SK-N-SH (cell line): ENCODE measurements at regions not wholly inside any gene's neighbourhood (a gene's known extent, or its start where the extent isn't known, plus 50 kb on each side); places are given as distances from the start of the nearest gene placed in this dataset.

ENCODE experiments used
- CTCF ChIA-PET: fragments of 300-600, 350-600 bp; formaldehyde crosslinking; extraction: SDS; loops from one replicate; lab custom pipeline; 2021; lab: Yijun Ruan, JAX
- POLR2A ChIA-PET: fragments of 350-600 bp; sonication (Branson Sonifier 250); formaldehyde crosslinking; extraction: SDS; loops from one replicate; lab custom pipeline; 2020; ENCODE audit warnings: antibody characterized with exemption, inconsistent platforms; lab: Yijun Ruan, JAX
- DNase-seq: peaks from one replicate; pipeline ENCODE4 v3.0.0; 2012
- H2AFZ ChIP-seq: fragments of 200-600 bp; sonication (generic); 2 replicates; pipeline ENCODE4 v1.8.1; 2016; ENCODE audit warnings: antibody characterized with exemption, mild to moderate bottlenecking, low read depth
- H3F3A ChIP-seq: fragments of 200-600 bp; sonication (generic); replicated peaks from 2 replicates; pipeline ENCODE3; 2016; ENCODE audit warnings: antibody characterized with exemption, mild to moderate bottlenecking; ENCODE audit not compliant: insufficient read depth
- H3K27ac ChIP-seq, 2 experiments: fragments of 200-500 bp in 1 of 2; fragments of 200-600 bp in 1 of 2; sonication (Bioruptor generic) in 1 of 2; sonication (generic), shearing (Covaris generic) in 1 of 2; 2 replicates each; pipeline versions ENCODE4 v1.5.1 to v1.6.1; 2014 to 2016; ENCODE audit warnings: low read depth in 2 of 2, inconsistent platforms in 1 of 2, low read length in 1 of 2, mild to moderate bottlenecking in 1 of 2, mixed read lengths in 1 of 2
- H3K27me3 ChIP-seq: fragments of 200-600 bp; sonication (generic), shearing (Covaris generic); 2 replicates; pipeline ENCODE4 v1.6.1; 2016; ENCODE audit warnings: mixed run types; ENCODE audit not compliant: insufficient read depth
- H3K36me3 ChIP-seq, 2 experiments: fragments of 200-500 bp in 1 of 2; fragments of 200-600 bp in 1 of 2; sonication (Bioruptor generic) in 1 of 2; sonication (generic) in 1 of 2; replicated peaks in 1 of 2; 2 replicates each; pipeline versions ENCODE3 to v1.5.1; 2014 to 2016; ENCODE audit warnings: low read length in 1 of 2, mild to moderate bottlenecking in 1 of 2; ENCODE audit not compliant: insufficient read depth in 2 of 2, control insufficient read depth in 1 of 2
- H3K4me1 ChIP-seq, 2 experiments: fragments of 200-500 bp in 1 of 2; fragments of 200-600 bp in 1 of 2; sonication (Bioruptor generic) in 1 of 2; sonication (generic), shearing (Covaris generic) in 1 of 2; 2 replicates each; pipeline versions ENCODE4 v1.5.1 to v1.6.1; 2014 to 2016; ENCODE audit warnings: low read depth in 1 of 2, low read length in 1 of 2, mixed run types in 1 of 2; ENCODE audit not compliant: insufficient read depth in 2 of 2, control insufficient read depth in 1 of 2
- H3K4me2 ChIP-seq: fragments of 200-600 bp; sonication (generic), shearing (Covaris generic); 2 replicates; pipeline ENCODE4 v1.6.1; 2017; ENCODE audit warnings: mixed run types
- H3K4me3 ChIP-seq, 2 experiments: fragments of 200-500 bp in 1 of 2; fragments of 200-600 bp in 1 of 2; sonication (Bioruptor generic) in 1 of 2; sonication (generic), shearing (Covaris generic) in 1 of 2; 2 replicates each; pipeline versions ENCODE4 v1.5.1 to v1.8.1; 2014 to 2016; ENCODE audit warnings: low read depth in 2 of 2, inconsistent platforms in 1 of 2, low read length in 1 of 2, mild to moderate bottlenecking in 1 of 2, mixed read lengths in 1 of 2, moderate library complexity in 1 of 2
- H3K79me2 ChIP-seq: fragments of 200-600 bp; sonication (generic); 2 replicates; pipeline ENCODE4 v1.8.1; 2017; ENCODE audit warnings: mild to moderate bottlenecking; ENCODE audit not compliant: insufficient read depth
- H3K9ac ChIP-seq: fragments of 200-600 bp; sonication (generic); 2 replicates; pipeline ENCODE4 v1.6.1; 2017; ENCODE audit warnings: mixed run types
- H3K9me2 ChIP-seq: fragments of 200-600 bp; sonication (generic); 2 replicates; pipeline ENCODE4 v1.6.1; 2017; ENCODE audit warnings: mixed run types
- H3K9me3 ChIP-seq: fragments of 200-600 bp; sonication (generic); 2 replicates; pipeline ENCODE4 v1.6.1; 2017; ENCODE audit warnings: mixed run types, mild to moderate bottlenecking, moderate library complexity
- H4K20me1 ChIP-seq: fragments of 200-600 bp; sonication (generic); 2 replicates; pipeline ENCODE4 v1.6.1; 2017; ENCODE audit warnings: mild to moderate bottlenecking, mixed run types; ENCODE audit not compliant: insufficient read depth
- ELF1 ChIP-seq: IDR thresholded peaks from 2 replicates; pipeline ENCODE4 v1.4.0; 2012
- EP300 ChIP-seq, 2 experiments: IDR thresholded peaks; 2 replicates each; pipeline versions ENCODE4 v1.4.0 to v1.6.1; 2012; ENCODE audit warnings: borderline replicate concordance in 1 of 2, low read depth in 1 of 2, low read length in 1 of 2
- EZH2phosphoT487 ChIP-seq: fragments of 200-600 bp; sonication (generic); IDR thresholded peaks from 2 replicates; pipeline ENCODE4 v1.6.1; 2017; ENCODE audit warnings: low read depth, mixed run types, mild to moderate bottlenecking, antibody characterized with exemption, moderate library complexity, borderline replicate concordance
- FOSL2 ChIP-seq: IDR thresholded peaks from 2 replicates; pipeline ENCODE4 v1.4.0; 2012; ENCODE audit warnings: low read depth, mild to moderate bottlenecking, moderate library complexity, borderline replicate concordance
- GABPA ChIP-seq: IDR thresholded peaks from 2 replicates; pipeline ENCODE4 v1.4.0; 2012; ENCODE audit warnings: low read depth, mild to moderate bottlenecking
- GATA2 ChIP-seq: sonication (generic); formaldehyde crosslinking; IDR thresholded peaks from 2 replicates; pipeline ENCODE4 v1.5.0; 2020; ENCODE audit warnings: mild to moderate bottlenecking, missing genetic modification reagents
- IRF3 ChIP-seq: fragments of 150-350 bp; IDR thresholded peaks from 2 replicates; pipeline ENCODE4 v1.6.1; 2016; ENCODE audit warnings: mild to moderate bottlenecking, low read depth, low read length
- MAX ChIP-seq: IDR thresholded peaks from 2 replicates; pipeline ENCODE4 v1.4.0; 2012; ENCODE audit warnings: low read depth
- MEF2A ChIP-seq: IDR thresholded peaks from 2 replicates; pipeline ENCODE4 v1.4.0; 2012; ENCODE audit warnings: low read depth, borderline replicate concordance
- MXI1 ChIP-seq: IDR thresholded peaks from 2 replicates; pipeline ENCODE4 v1.6.1; 2012; ENCODE audit warnings: mild to moderate bottlenecking, low read depth, low read length, improper control_type of control experiment
- NFIC ChIP-seq: IDR thresholded peaks from 2 replicates; pipeline ENCODE4 v1.4.0; 2012; ENCODE audit warnings: borderline replicate concordance
- NRF1 ChIP-seq: IDR thresholded peaks from 2 replicates; pipeline ENCODE4 v1.6.1; 2012; ENCODE audit warnings: low read depth, mild to moderate bottlenecking, low read length
- PBX3 ChIP-seq: IDR thresholded peaks from 2 replicates; pipeline ENCODE4; 2012
- RAD21 ChIP-seq: IDR thresholded peaks from 2 replicates; pipeline ENCODE4 v1.6.1; 2012; ENCODE audit warnings: mild to moderate bottlenecking, low read length
- RCOR1 ChIP-seq: fragments of 150-350 bp; IDR thresholded peaks from 2 replicates; pipeline ENCODE4 v1.6.1; 2017; ENCODE audit warnings: antibody characterized with exemption, low read length
- RXRA ChIP-seq: IDR thresholded peaks from 2 replicates; pipeline ENCODE4 v1.4.0; 2012; ENCODE audit warnings: low read depth, mild to moderate bottlenecking, borderline replicate concordance
- TAF1 ChIP-seq: IDR thresholded peaks from 2 replicates; pipeline ENCODE4 v1.6.1; 2012; ENCODE audit warnings: low read depth, mild to moderate bottlenecking, low read length, moderate library complexity, borderline replicate concordance
- USF1 ChIP-seq: IDR thresholded peaks from 2 replicates; pipeline ENCODE4 v1.4.0; 2012; ENCODE audit warnings: low read depth, borderline replicate concordance
- YY1 ChIP-seq: IDR thresholded peaks from 2 replicates; pipeline ENCODE4 v1.4.0; 2012; ENCODE audit warnings: low read depth, mild to moderate bottlenecking
- ZBTB33 ChIP-seq: IDR thresholded peaks from 2 replicates; pipeline ENCODE4 v1.4.0; 2012; ENCODE audit warnings: low read depth, borderline replicate concordance
- WGBS: methylation state at CpG from one replicate; pipeline ENCODE4 v1.1.6; 2017; ENCODE audit warnings: low lambda C conversion rate; 5-methylcytosine and 5-hydroxymethylcytosine counted together

- Histone ChIP-seq H2AFZ (no peak overlapping the region), H3K36me3 (no peaks in the 10 kb centered on the region), H3K9me2 (no peaks in the 10 kb centered on the region), H4K20me1 (no peaks in the 10 kb centered on the region), H3K4me2 (no peak overlapping the region), H3K4me3 (no peak overlapping the region), H3K4me1 (no peaks in the 10 kb centered on the region), H3K27me3 (no peaks in the 10 kb centered on the region), H3K79me2 (no peaks in the 10 kb centered on the region), H3K9me3 (no peaks in the 10 kb centered on the region), H3K27ac (no peak overlapping the region), H3F3A (no peaks in the 10 kb centered on the region), H3K9ac (no peak overlapping the region)
- 9% methylated on average over 3 of the region's 3 CpGs for WGBS
- DNase-seq: no peak
- POLR2A ChIA-PET: no interaction called here
- TF ChIP-seq NFIC: no peak
- no peak for TF ChIP-seq NRF1
- TF ChIP-seq ZBTB33: no peak
- no peak for TF ChIP-seq ELF1
- TF ChIP-seq TAF1: no peak
- no peak for TF ChIP-seq GATA2 (CRISPR knock-in tag)
- TF ChIP-seq MAX: no peak
- no peak for TF ChIP-seq EP300 (IDR thresholded peaks at IDR 0.05; ENCODE audit: borderline replicate concordance in 1 of 2, low read depth in 1 of 2, low read length in 1 of 2)
- TF ChIP-seq RCOR1: no peak
- TF ChIP-seq FOSL2: no peak
- TF ChIP-seq YY1: no peak
- no peak for TF ChIP-seq MXI1
- no peak for TF ChIP-seq IRF3
- no peak for TF ChIP-seq RAD21
- TF ChIP-seq GABPA: no peak
- no peak for TF ChIP-seq EZH2phosphoT487
- no peak for TF ChIP-seq PBX3
- no peak for TF ChIP-seq MEF2A
- TF ChIP-seq USF1: no peak
- TF ChIP-seq RXRA: no peak
- CTCF ChIA-PET: interaction anchor here (1.8 kb wide), 1 partner anchor 15 kb away, joined by 4 read pairs; no protein-coding TSS in a partner anchor
Observed at GRCh38 chr7:118011652-118012051, 138.4 kb upstream of the CTTNBP2 start.
